Peyer's patch (tissue), 4 donors: ENCODE measurements at regions not wholly inside any gene's neighbourhood (a gene's known extent, or its start where the extent isn't known, plus 50 kb on each side); places are given as distances from the start of the nearest gene placed in this dataset.

ENCODE experiments used
- POLR2A ChIP-seq, 2 donors: fragments of 450-650 bp; IDR thresholded peaks; one replicate each; pipeline ENCODE4 v1.5.1; 2017; ENCODE audit warnings: antibody characterized with exemption in 2 of 2, mild to moderate bottlenecking in 2 of 2, moderate library complexity in 2 of 2
- TF ChIP-seq, protein P1 (sequence below), 6 experiments: fragments of 450-650 bp in 4 of 6; fragments of 200-600 bp in 2 of 6; sonication (generic) in 1 of 6; IDR thresholded peaks; one replicate each; pipeline ENCODE4 v1.5.1; 2017 to 2019; ENCODE audit warnings: antibody characterized with exemption in 6 of 6, mild to moderate bottlenecking in 3 of 6, moderate library complexity in 1 of 6

DNA sequence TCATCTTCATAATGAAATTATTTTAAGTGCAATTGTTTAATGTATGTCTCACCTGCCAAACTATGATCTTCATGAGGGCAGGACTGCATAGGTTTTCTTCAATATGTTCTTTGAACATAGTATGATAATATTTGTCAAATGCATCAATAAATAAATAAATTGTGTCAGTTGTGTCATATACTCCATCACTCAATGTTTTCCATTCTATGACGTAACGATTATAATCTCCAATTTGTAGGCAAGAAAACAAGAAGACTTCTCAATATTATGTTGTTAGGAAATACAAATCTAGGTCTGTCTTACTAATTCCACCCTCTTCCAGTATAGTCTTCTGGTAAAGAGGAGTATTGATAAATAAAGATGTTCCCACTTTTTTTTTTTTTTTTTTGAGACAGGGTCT lies 858.1 kb downstream of the MAFB start:
- TF ChIP-seq, protein P1, sequence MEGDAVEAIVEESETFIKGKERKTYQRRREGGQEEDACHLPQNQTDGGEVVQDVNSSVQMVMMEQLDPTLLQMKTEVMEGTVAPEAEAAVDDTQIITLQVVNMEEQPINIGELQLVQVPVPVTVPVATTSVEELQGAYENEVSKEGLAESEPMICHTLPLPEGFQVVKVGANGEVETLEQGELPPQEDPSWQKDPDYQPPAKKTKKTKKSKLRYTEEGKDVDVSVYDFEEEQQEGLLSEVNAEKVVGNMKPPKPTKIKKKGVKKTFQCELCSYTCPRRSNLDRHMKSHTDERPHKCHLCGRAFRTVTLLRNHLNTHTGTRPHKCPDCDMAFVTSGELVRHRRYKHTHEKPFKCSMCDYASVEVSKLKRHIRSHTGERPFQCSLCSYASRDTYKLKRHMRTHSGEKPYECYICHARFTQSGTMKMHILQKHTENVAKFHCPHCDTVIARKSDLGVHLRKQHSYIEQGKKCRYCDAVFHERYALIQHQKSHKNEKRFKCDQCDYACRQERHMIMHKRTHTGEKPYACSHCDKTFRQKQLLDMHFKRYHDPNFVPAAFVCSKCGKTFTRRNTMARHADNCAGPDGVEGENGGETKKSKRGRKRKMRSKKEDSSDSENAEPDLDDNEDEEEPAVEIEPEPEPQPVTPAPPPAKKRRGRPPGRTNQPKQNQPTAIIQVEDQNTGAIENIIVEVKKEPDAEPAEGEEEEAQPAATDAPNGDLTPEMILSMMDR (IDR thresholded peaks at IDR 0.05): no peak
- no peak for TF ChIP-seq POLR2A (IDR thresholded peaks at IDR 0.05)
